ENCODE measurements at regions not wholly inside any gene's neighbourhood (a gene's known extent, or its start where the extent isn't known, plus 50 kb on each side); places are given as distances from the start of the nearest gene placed in this dataset.

- DNase-seq (ENCODE audit: low spot score): no peak
- no TSS peak for BruUV-seq (replicated peaks)
- ChIA-PET POLR2A (ENCODE audit: low non-redundant PET) (no interaction called here), CTCF (no interaction called here)
- Histone ChIP-seq H3K27ac (ENCODE audit: low read depth, low read length, poor library complexity, severe bottlenecking) (no peak overlapping the region), H3K36me3 (ENCODE audit: insufficient read depth, low read length, poor library complexity, severe bottlenecking) (no peaks in the 10 kb centered on the region), H3K27me3 (replicated peaks; ENCODE audit: insufficient read depth, low read depth, low read length, poor library complexity) (peaks cover 24% of the 10 kb centered on the region), H3K9me3 (ENCODE audit: low read depth, low read length, poor library complexity, severe bottlenecking) (no peaks in the 10 kb centered on the region), H3K4me3 (ENCODE audit: low read depth, low read length, poor library complexity, severe bottlenecking) (no peak overlapping the region), H3K4me1 (ENCODE audit: insufficient read depth, low read length, poor library complexity, severe bottlenecking) (no peaks in the 10 kb centered on the region)
- TF ChIP-seq EZH2 (IDR thresholded peaks at IDR 0.05; ENCODE audit: borderline replicate concordance, low read depth, low read length, poor library complexity, severe bottlenecking) (no peak), CTCF (conservative IDR thresholded peaks at IDR 0.05; ENCODE audit: low read depth, low read length) (no peak)
- intact Hi-C loops (cut with micrococcal nuclease; ENCODE audit: unreplicated experiment): no loop called here
Measured at GRCh38 chr5:72572236-72572765, 65.1 kb upstream of the ZNF366 start.

GRCh38 chr5:72569408-72569944 lies 62.3 kb upstream of the ZNF366 start:
- no peak for DNase-seq (ENCODE audit: low spot score)
- H3K36me3 ChIP-seq (ENCODE audit: insufficient read depth, low read length, poor library complexity, severe bottlenecking): no peaks in the 10 kb centered on the region
- TF ChIP-seq CTCF (conservative IDR thresholded peaks at IDR 0.05; ENCODE audit: low read depth, low read length) (no peak), EZH2 (IDR thresholded peaks at IDR 0.05; ENCODE audit: borderline replicate concordance, low read depth, low read length, poor library complexity, severe bottlenecking) (no peak)
- H3K9me3 ChIP-seq (ENCODE audit: low read depth, low read length, poor library complexity, severe bottlenecking): no peaks in the 10 kb centered on the region
- BruUV-seq (replicated peaks): no TSS peak
- POLR2A ChIA-PET (ENCODE audit: low non-redundant PET): no interaction called here
- intact Hi-C loops (cut with micrococcal nuclease; ENCODE audit: unreplicated experiment): no loop called here
- no peak overlapping the region for H3K4me3 ChIP-seq (ENCODE audit: low read depth, low read length, poor library complexity, severe bottlenecking)
- peaks cover 24% of the 10 kb centered on the region for H3K27me3 ChIP-seq (replicated peaks; ENCODE audit: insufficient read depth, low read depth, low read length, poor library complexity)
- CTCF ChIA-PET: no interaction called here
- H3K4me1 ChIP-seq (ENCODE audit: insufficient read depth, low read length, poor library complexity, severe bottlenecking): no peaks in the 10 kb centered on the region
- no peak overlapping the region for H3K27ac ChIP-seq (ENCODE audit: low read depth, low read length, poor library complexity, severe bottlenecking)

- Histone ChIP-seq H3K9me3 (ENCODE audit: low read depth, low read length, poor library complexity, severe bottlenecking) (no peaks in the 10 kb centered on the region), H3K4me3 (ENCODE audit: low read depth, low read length, poor library complexity, severe bottlenecking) (no peak overlapping the region), H3K27ac (ENCODE audit: low read depth, low read length, poor library complexity, severe bottlenecking) (no peak overlapping the region), H3K27me3 (replicated peaks; ENCODE audit: insufficient read depth, low read depth, low read length, poor library complexity) (peaks cover 20% of the 10 kb centered on the region), H3K36me3 (ENCODE audit: insufficient read depth, low read length, poor library complexity, severe bottlenecking) (no peaks in the 10 kb centered on the region), H3K4me1 (ENCODE audit: insufficient read depth, low read length, poor library complexity, severe bottlenecking) (peaks cover 3% of the 10 kb centered on the region)
- CTCF ChIA-PET: no interaction called here
- TF ChIP-seq EZH2 (IDR thresholded peaks at IDR 0.05; ENCODE audit: borderline replicate concordance, low read depth, low read length, poor library complexity, severe bottlenecking) (no peak), CTCF (conservative IDR thresholded peaks at IDR 0.05; ENCODE audit: low read depth, low read length) (no peak)
- BruUV-seq (replicated peaks): no TSS peak
- intact Hi-C loops (cut with micrococcal nuclease; ENCODE audit: unreplicated experiment): no loop called here
- no peak for DNase-seq (ENCODE audit: low spot score)
- POLR2A ChIA-PET (ENCODE audit: low non-redundant PET): interaction anchor here (0.6 kb wide), 1 partner anchor 13 kb away, joined by 12 read pairs; no protein-coding TSS in a partner anchor
Measured at GRCh38 chr5:72566746-72567145, 59.5 kb upstream of the ZNF366 start.
